Muscle layer of duodenum (tissue), 2 donors: ENCODE measurements at regions not wholly inside any gene's neighbourhood (a gene's known extent, or its start where the extent isn't known, plus 50 kb on each side); places are given as distances from the start of the nearest gene placed in this dataset.
"Not testable (repeated sequence)": the region's sequence is repeated elsewhere in the genome, so short reads cannot be mapped to it uniquely, and the experiment has no call there.

ENCODE experiments used
- H3K27ac ChIP-seq: one replicate; pipeline ENCODE4 v1.7.0; 2013; ENCODE audit warnings: mild to moderate bottlenecking, low read length
- H3K27me3 ChIP-seq: one replicate; pipeline ENCODE4 v1.7.0; 2013; ENCODE audit warnings: low read depth, mild to moderate bottlenecking, control low read depth, low read length
- H3K36me3 ChIP-seq, 2 donors: one replicate each; pipeline ENCODE4 v1.7.0; 2013; ENCODE audit warnings: low read length in 2 of 2, control low read depth in 1 of 2, mild to moderate bottlenecking in 1 of 2; ENCODE audit not compliant: insufficient read depth in 2 of 2, control insufficient read depth in 1 of 2
- H3K4me1 ChIP-seq, 2 donors: one replicate each; pipeline ENCODE4 v1.7.0; 2013; ENCODE audit warnings: low read length in 2 of 2, mild to moderate bottlenecking in 2 of 2, control low read depth in 1 of 2, moderate library complexity in 1 of 2; ENCODE audit not compliant: insufficient read depth in 2 of 2, control insufficient read depth in 1 of 2
- H3K4me3 ChIP-seq, 2 donors: one replicate each; pipeline ENCODE4 v1.7.0; 2013; ENCODE audit warnings: low read length in 2 of 2, low read depth in 1 of 2, mild to moderate bottlenecking in 1 of 2
- H3K9me3 ChIP-seq, 2 donors: one replicate each; pipeline ENCODE4 v1.7.0; 2013; ENCODE audit warnings: low read length in 2 of 2, control low read depth in 1 of 2, mild to moderate bottlenecking in 1 of 2; ENCODE audit not compliant: control insufficient read depth in 1 of 2
- donor health status: healthy.

DNA sequence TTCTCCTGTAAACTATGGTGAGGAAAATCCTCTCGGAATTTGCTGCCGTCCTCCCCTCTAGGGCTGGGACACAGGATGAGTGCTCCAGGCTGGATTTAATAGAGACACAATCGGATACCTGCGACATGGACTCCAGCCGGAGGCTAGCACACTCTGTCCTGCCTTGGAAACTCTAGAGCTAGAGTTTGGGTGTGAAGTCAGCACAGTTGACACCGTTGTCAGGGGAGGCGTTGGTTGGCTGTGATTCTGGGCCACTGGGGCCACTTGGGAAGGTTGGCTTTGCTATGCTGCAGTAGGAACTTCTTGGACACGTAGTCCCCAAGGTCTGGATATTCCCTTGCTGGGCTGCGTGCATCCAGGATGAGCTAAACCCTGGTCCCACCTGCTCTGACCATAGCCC lies 169.4 kb downstream of the NRN1 start:
- Histone ChIP-seq H3K4me3 (no peak overlapping the region), H3K9me3 (no peaks in the 10 kb centered on the region), H3K4me1 (no peaks in the 10 kb centered on the region)

DNA sequence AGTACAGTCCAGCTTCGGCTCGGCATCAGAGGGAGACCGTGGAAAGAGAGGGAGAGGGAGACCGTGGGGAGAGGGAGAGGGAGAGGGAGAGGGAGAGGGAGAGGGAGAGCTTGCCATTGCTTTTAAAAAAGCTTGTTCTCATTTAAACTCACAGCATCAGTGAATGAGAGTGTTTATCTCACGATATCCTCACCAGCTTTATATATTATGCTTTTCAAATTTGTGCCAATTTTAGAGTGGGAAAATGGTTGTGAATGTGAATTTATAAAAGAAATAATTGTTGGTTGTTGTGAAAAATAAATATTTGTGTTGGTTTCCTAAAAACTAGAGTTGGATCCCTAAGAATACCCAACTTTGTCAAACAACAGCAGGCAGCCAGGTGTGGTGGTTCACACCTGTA lies 170.1 kb downstream of the NRN1 start:
- H3K36me3 ChIP-seq, H3K4me1 ChIP-seq, H3K4me3 ChIP-seq, H3K27ac ChIP-seq, H3K9me3 ChIP-seq, H3K27me3 ChIP-seq: not testable (repeated sequence)

More for the DNA sequence above, 169.4 kb downstream of the NRN1 start:
- Histone ChIP-seq H3K27me3 (no peaks in the 10 kb centered on the region), H3K36me3 (no peaks in the 10 kb centered on the region), H3K27ac (no peak overlapping the region)

DNA sequence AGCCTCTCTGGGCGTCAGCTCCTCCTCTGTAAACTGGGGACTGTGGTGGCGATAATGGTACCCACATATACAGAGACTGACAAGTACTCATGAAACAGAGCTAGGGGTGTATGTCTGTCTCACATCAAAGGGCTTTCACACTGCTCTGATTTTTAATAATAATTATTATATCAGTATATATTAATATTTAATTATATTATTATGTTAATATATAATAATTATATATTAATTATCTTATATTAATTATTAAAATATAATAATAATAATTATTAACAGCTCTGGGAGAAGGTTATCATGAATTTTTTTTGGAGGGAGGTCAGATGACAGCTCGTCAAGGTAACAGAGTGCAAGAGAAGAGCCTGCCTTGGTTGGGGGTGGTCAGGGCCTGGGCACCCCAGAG lies 173.6 kb downstream of the NRN1 start:
- Histone ChIP-seq H3K4me1 (peaks cover 0 to 2% of the 10 kb centered on the region in 2 donors), H3K4me3 (no peak overlapping the region), H3K36me3 (no peaks in the 10 kb centered on the region), H3K9me3 (no peaks in the 10 kb centered on the region), H3K27me3 (no peaks in the 10 kb centered on the region), H3K27ac (no peak overlapping the region)

DNA sequence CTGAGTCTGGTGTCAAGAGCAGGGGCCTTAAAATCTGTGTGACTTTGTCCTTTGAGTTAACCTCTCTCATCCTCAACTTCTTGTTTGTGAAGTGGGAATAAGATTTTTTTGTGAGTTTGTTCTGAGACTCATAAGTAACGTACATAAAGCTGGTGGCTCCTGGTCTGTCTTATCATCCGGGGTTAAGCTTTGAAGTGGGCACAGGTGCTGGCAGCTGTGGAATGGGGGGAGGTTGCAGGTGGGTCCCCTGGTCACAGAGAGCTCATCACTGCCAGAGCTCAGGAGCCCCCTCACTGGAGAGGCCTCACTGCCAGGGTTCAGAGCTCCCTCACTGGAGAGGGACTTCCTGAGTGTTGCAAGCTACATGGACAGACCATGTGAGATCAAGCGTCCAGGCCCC lies 174.1 kb downstream of the NRN1 start:
- Histone ChIP-seq H3K9me3 (no peaks in the 10 kb centered on the region), H3K4me1 (peaks cover 0 to 6% of the 10 kb centered on the region in 2 donors), H3K27me3 (no peaks in the 10 kb centered on the region), H3K27ac (no peak overlapping the region), H3K4me3 (no peak overlapping the region), H3K36me3 (no peaks in the 10 kb centered on the region)

DNA sequence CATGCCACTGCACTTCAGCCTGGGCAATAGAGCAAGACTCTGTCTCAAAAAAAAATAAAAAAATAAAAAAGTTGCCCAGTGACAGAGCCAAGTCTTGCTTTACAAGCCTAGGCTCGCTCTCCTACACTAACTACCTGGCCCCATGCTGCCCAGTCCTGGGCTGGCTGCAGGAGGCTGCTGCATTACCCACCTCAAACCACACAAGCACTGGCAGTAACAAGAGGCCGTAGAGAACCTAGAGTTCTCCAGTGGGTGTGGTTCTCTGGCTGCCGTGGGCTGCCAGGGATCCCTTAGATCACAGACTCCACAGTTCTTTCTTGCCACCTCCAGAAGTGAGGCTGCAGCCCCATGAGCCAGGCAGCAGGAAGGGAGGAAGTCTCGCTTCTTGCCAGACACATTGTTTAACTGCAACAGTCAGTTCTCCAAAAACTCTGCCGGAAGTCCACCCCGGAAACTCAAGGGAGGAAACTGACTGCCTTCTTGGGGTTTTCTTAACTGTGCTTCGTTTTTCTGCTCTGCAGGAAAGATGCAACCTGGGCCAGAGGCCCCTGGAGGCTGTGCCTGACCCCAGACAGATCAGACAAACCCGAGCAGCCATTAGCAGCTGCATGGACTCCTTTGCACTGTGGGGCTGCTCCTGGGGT lies 175.4 kb downstream of the NRN1 start:
- H3K27ac ChIP-seq, H3K9me3 ChIP-seq, H3K4me3 ChIP-seq, H3K27me3 ChIP-seq, H3K36me3 ChIP-seq: not testable (repeated sequence)
- peaks cover 0 to 12% of the 10 kb centered on the region in 2 donors for H3K4me1 ChIP-seq

DNA sequence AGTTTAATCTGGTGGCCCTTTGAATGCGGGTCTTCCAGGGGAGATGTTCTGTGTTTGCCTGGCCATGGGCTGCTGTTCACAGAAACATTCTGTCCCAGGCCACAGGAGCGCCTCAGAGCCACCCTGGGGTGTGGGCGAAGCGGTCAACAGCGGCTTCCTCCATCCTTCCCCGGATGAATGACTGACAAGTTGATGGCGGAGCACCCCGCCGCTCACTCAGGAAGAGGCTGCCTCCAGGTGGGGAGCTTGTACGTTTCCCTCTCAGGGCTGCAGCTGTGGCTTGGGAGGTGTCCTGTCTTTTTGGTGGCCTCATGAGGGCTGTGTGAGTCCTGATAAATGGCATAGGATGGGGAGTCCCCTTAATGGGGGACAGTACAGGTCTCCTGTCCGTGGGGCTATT lies 178.4 kb downstream of the NRN1 start:
- H3K27me3 ChIP-seq: no peaks in the 10 kb centered on the region
- H3K9me3 ChIP-seq: no peaks in the 10 kb centered on the region
- H3K4me3 ChIP-seq: no peak overlapping the region
- H3K4me1 ChIP-seq: peaks cover 0 to 12% of the 10 kb centered on the region in 2 donors
- H3K36me3 ChIP-seq: no peaks in the 10 kb centered on the region
- H3K27ac ChIP-seq: no peak overlapping the region

DNA sequence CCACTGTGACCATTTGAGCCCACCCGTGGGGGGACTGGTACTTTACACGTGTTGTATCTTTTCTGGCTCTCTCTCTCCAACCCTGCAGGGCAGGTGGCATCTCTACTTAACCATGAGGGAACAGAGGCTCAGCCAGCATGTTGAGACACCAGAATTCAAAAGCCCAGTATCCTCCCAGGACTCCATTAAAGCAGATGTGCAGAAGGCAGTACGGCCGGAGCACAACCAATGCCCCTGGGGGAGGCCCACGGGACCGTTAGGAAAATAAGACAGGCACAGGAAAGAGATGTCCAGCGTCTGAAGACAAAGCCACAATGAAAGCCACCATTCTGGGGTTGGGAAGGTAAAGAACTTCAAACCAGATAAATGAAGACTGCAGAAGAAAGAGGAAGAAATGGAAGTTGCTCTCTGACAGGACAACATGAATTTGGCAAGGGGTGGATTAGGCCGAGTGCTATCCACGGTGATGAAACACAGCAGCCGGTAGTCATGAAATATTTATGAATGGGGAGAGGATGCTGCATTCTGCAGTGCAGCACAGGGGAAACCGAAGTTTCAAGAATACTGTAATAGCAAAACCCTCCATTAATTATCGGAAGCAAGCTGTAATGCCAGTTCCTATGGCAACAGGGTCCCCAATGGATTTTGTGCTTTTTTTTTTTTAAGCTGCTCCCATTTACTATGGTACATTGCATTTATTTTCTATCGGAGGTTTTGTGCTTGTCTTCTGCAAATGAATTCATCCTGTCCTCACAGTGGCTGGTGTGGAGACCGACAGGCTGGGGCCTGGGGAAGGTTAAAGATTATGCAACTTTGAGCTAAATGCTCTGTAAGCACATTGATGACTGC lies 179.4 kb downstream of the NRN1 start:
- Histone ChIP-seq H3K27me3 (no peaks in the 10 kb centered on the region), H3K4me1 (peaks cover 0 to 12% of the 10 kb centered on the region in 2 donors), H3K9me3 (no peaks in the 10 kb centered on the region), H3K36me3 (no peaks in the 10 kb centered on the region), H3K27ac (no peak overlapping the region), H3K4me3 (no peak overlapping the region)

DNA sequence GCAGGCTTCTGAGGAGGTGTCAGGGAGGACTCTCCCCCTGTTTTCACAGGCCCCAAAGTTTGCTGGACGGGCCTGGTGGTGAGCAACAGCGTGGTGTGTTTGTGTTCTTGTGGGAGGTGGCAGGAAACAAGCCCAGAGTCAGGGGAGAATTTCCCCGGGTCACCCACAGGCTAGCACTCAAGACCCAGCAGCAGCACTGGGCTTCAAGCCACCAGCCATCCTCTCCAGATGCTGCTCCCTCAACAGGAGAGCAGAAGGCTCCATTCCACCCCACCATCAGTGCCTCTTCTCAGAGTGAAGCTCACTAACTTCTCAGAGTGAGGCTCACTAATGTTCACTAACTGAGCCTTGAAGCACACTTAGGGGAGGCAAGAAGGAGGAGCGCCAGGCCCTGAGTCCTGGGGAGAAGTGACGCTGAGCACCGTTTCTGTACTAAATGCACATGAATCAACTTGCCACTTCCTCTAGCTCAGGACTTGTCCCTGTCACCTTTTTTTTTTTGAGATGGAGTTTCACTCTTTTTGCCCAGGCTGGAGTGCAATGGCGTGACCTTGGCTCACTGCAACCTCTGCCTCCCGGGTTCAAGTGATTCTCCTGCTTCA lies 182.2 kb downstream of the NRN1 start:
- H3K4me3 ChIP-seq, H3K27me3 ChIP-seq, H3K36me3 ChIP-seq, H3K9me3 ChIP-seq, H3K27ac ChIP-seq: not testable (repeated sequence)
- peaks cover 0 to 12% of the 10 kb centered on the region in 2 donors for H3K4me1 ChIP-seq
